22Rv1 (cell line): ENCODE measurements at regions not wholly inside any gene's neighbourhood (a gene's known extent, or its start where the extent isn't known, plus 50 kb on each side); places are given as distances from the start of the nearest gene placed in this dataset.

ENCODE experiments used
- H3K27ac ChIP-seq: fragments of 450-650 bp; 2 replicates; pipeline ENCODE4 v1.5.1; 2017
- ZFX ChIP-seq: fragments of 450-650 bp; IDR thresholded peaks from 2 replicates; pipeline ENCODE4 v1.6.1; 2017; ENCODE audit warnings: antibody characterized with exemption, borderline replicate concordance
- TF ChIP-seq, protein P1 (sequence below): fragments of 450-650 bp; IDR thresholded peaks from 2 replicates; pipeline ENCODE4 v1.5.1; 2017; ENCODE audit warnings: mild to moderate bottlenecking

DNA sequence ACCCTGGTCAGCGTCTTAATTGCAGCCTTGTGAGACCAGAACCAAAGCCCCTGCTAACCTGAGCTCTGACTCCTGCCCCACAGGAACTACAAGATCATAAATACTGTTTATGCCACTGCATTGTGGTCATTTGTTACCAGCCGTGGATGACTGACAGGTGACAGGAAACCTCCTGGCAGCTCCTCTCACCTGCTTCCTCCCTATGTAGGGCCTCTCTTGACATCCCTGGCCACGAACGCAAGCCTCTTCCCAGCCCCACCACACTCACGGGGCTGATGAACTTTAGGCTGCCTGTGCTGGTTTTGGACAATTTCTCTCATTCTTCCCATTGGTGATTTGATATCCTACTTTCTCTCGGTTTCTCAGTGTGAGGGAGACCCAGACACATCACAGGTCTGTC is 357.2 kb upstream of the MYT1L start:
- TF ChIP-seq, protein P1, sequence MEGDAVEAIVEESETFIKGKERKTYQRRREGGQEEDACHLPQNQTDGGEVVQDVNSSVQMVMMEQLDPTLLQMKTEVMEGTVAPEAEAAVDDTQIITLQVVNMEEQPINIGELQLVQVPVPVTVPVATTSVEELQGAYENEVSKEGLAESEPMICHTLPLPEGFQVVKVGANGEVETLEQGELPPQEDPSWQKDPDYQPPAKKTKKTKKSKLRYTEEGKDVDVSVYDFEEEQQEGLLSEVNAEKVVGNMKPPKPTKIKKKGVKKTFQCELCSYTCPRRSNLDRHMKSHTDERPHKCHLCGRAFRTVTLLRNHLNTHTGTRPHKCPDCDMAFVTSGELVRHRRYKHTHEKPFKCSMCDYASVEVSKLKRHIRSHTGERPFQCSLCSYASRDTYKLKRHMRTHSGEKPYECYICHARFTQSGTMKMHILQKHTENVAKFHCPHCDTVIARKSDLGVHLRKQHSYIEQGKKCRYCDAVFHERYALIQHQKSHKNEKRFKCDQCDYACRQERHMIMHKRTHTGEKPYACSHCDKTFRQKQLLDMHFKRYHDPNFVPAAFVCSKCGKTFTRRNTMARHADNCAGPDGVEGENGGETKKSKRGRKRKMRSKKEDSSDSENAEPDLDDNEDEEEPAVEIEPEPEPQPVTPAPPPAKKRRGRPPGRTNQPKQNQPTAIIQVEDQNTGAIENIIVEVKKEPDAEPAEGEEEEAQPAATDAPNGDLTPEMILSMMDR, result no peak
- no peak for TF ChIP-seq ZFX
- H3K27ac ChIP-seq, result no peak overlapping the region

DNA sequence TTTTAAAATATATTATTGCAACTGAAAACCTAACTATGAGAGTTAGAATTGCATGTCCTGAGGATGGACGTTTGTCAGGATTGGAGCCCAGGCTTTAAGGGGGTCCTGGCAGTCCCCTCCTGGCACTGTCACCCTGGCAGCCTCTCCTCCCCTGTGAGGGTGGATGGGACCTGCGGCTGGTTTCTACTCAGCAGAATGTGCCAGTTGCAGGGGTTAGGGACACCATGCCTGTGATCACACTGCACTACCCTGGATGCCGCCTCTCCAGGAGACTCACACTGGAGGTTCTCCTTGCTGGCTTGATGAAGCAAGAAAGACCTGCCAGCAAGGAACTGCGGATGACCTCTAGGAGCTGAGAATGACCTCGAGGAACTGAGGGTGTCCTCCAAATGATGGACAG is 356.7 kb upstream of the MYT1L start:
- H3K27ac ChIP-seq, result no peak overlapping the region
- TF ChIP-seq, protein P1, result no peak
- TF ChIP-seq ZFX, result no peak

DNA sequence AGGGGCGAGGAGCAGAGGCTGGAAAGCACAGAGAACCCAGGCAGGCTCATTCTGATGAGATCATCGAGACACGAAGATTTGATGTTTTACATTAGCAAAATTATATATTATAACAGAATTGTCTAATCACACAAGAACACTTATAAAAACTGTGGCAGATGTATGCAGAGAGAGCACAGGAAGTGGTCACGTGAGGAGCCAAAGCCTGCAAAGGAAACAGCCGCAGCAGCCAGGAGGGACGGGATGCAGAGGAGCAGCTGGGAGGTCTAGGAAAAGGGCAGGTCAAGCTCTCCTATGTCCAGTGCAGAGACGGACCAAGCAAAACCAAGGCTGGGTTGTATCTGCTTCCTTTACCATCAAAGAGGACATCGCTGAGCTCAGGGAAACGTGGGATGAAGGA is 355.1 kb upstream of the MYT1L start:
- H3K27ac ChIP-seq, result no peak overlapping the region
- no peak for TF ChIP-seq ZFX
- TF ChIP-seq, protein P1, result no peak

DNA sequence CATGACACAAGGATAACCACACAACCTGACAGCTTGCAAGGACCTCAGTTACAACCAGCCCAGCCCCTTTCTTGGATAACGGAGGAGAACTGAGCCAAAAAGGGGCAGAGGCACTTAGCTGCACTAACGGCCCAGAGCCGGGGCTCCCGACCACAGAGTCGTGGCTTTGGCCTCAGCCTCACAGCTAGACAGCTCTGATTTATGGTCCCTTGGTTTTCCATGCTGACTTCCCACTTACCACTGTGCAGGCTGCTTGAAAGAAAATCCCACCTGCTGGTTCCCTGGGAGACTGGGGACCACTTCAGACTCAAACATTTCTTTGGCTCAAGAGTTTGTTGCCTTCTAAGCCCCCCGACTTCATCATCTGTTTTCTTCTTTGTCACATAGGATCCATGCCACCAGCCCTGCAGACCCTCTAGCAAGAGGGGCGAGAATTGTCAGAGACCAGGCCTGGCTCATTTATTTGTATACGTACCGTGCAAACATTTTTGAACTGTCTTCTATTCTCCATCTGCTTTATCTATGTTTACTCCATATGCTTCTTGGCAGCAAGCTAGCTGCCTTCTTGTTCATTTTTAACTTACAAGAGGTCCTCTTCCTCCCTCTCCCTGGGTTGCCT is 352.6 kb upstream of the MYT1L start:
- TF ChIP-seq, protein P1, result no peak
- TF ChIP-seq ZFX, result no peak
- H3K27ac ChIP-seq, result no peak overlapping the region

DNA sequence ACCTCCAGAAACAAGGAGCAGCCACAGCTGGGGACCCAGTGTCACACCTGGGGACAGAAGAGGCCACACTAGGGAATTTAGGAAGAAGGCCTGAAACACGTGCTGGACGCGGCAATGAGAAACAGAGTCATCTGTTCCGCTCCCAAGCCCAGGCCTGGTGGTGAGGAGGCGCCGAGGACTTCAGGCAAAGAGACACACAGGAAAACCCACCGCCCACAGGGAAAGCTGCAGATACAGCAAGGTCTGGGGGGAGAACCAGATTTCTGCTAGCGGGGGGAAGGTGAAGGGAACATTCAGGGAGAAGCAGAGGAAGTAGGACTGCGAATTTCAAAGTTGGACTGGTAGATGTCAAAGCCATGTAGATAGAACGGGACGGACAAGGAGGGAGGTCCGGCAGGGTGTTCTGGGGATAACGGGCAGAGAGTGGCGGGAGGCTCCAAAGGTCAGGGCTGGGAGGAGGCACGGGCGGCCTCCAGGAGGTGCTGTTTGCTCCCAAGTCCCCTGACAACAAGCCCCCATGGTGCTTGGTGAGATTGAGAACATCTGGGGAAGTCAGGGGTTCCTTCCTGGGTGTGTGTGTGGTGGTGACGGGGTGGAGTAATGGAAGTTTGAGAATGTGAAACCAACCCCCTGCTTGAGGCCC is 351.7 kb upstream of the MYT1L start:
- no peak overlapping the region for H3K27ac ChIP-seq
- TF ChIP-seq, protein P1, result no peak
- TF ChIP-seq ZFX, result no peak

DNA sequence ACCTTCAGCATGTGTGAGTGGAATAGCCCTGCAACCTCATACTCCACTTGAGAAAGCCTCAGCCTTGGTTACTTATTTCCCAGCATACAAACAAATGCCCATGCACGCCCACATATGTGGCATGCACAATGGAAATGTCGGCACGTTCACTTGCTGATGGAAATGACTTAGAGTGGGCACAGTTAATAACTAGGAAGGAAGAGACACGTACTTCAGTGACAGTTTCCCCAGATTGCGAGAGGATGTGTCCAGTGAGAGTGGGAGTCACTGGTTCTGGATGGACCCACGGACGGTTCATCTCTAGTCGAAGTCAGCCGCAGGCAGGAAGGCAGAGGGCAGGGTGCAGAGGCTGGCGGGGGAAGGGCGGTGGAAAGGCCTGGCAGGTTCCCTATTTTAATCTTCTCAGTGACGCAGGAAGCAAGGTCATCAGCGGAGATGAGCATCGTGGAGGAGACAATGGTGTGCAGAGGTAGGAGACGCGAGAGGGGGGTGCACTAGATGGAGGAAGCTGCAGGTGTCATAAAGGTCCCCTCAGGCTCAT is 350.7 kb upstream of the MYT1L start:
- no peak for TF ChIP-seq ZFX
- TF ChIP-seq, protein P1, result no peak
- H3K27ac ChIP-seq, result no peak overlapping the region

DNA sequence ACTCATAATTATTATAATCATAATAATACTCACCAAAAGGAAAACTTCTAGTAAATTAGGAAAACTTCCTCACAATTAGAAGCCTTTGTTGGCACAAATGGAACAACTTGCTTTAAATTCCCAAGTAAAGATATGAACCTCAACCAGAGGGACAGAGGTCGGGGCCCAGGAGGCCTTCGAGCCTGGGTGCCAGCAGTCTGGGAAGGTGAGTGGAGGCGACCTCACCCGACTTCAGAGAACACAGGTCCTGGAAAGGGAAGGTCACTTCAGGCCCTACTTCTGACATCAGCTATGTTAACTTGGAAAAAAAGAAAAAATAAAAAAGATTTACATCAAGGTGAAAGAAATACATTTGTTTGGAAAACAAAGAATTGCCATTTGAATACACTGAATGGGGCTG is 350.0 kb upstream of the MYT1L start:
- H3K27ac ChIP-seq, result no peak overlapping the region
- TF ChIP-seq, protein P1, result no peak
- no peak for TF ChIP-seq ZFX
